ENCODE measurements at regions not wholly inside any gene's neighbourhood (a gene's known extent, or its start where the extent isn't known, plus 50 kb on each side); places are given as distances from the start of the nearest gene placed in this dataset.

- intact Hi-C loops (cut with DNase I; ENCODE audit: low total_unique reads): no loop called here
- Histone ChIP-seq H3K9me3 (no peaks in the 10 kb centered on the region), H3K4me1 (no peaks in the 10 kb centered on the region), H3K27ac (no peak overlapping the region), H3K36me3 (no peaks in the 10 kb centered on the region), H3K4me3 (no peak overlapping the region), H3K27me3 (no peaks in the 10 kb centered on the region)
- no peak for DNase-seq
- no peak for TF ChIP-seq CTCF (IDR thresholded peaks at IDR 0.05)
Observed at GRCh38 chrX:16042980-16043379, 80.4 kb upstream of the GRPR start.

GRCh38 chrX:16039834-16040233, 83.5 kb upstream of the GRPR start:
- TF ChIP-seq CTCF (IDR thresholded peaks at IDR 0.05): no peak
- intact Hi-C loops (cut with DNase I; ENCODE audit: low total_unique reads): no loop called here
- Histone ChIP-seq H3K9me3 (no peaks in the 10 kb centered on the region), H3K4me1 (no peaks in the 10 kb centered on the region), H3K4me3 (no peak overlapping the region), H3K27me3 (no peaks in the 10 kb centered on the region), H3K27ac (no peak overlapping the region), H3K36me3 (no peaks in the 10 kb centered on the region)
- no peak for DNase-seq

- H3K4me1 ChIP-seq: no peaks in the 10 kb centered on the region
- no peak for DNase-seq
- intact Hi-C loops (cut with DNase I; ENCODE audit: low total_unique reads): no loop called here
- no peak overlapping the region for H3K27ac ChIP-seq
- no peak for TF ChIP-seq CTCF (IDR thresholded peaks at IDR 0.05)
- no peaks in the 10 kb centered on the region for H3K36me3 ChIP-seq
- H3K4me3 ChIP-seq: no peak overlapping the region
- no peaks in the 10 kb centered on the region for H3K9me3 ChIP-seq
- no peaks in the 10 kb centered on the region for H3K27me3 ChIP-seq
Observed at GRCh38 chrX:16039363-16039762, 84.0 kb upstream of the GRPR start.

- intact Hi-C loops (cut with DNase I; ENCODE audit: low total_unique reads): no loop called here
- Histone ChIP-seq H3K4me1 (no peaks in the 10 kb centered on the region), H3K36me3 (no peaks in the 10 kb centered on the region), H3K9me3 (no peaks in the 10 kb centered on the region), H3K4me3 (no peak overlapping the region), H3K27me3 (no peaks in the 10 kb centered on the region), H3K27ac (no peak overlapping the region)
- no peak for DNase-seq
- no peak for TF ChIP-seq CTCF (IDR thresholded peaks at IDR 0.05)
Observed at GRCh38 chrX:16033331-16033730, 90.0 kb upstream of the GRPR start.

- no peak for TF ChIP-seq CTCF (IDR thresholded peaks at IDR 0.05)
- Histone ChIP-seq H3K4me1 (no peaks in the 10 kb centered on the region), H3K9me3 (no peaks in the 10 kb centered on the region), H3K27ac (no peak overlapping the region), H3K27me3 (no peaks in the 10 kb centered on the region), H3K4me3 (no peak overlapping the region), H3K36me3 (no peaks in the 10 kb centered on the region)
- intact Hi-C loops (cut with DNase I; ENCODE audit: low total_unique reads): no loop called here
- DNase-seq: no peak
Observed at GRCh38 chrX:16028576-16028975, 94.8 kb upstream of the GRPR start.

Data from tibial artery (tissue), 4 donors.